ENCODE measurements at regions not wholly inside any gene's neighbourhood (a gene's known extent, or its start where the extent isn't known, plus 50 kb on each side); places are given as distances from the start of the nearest gene placed in this dataset.

DNA sequence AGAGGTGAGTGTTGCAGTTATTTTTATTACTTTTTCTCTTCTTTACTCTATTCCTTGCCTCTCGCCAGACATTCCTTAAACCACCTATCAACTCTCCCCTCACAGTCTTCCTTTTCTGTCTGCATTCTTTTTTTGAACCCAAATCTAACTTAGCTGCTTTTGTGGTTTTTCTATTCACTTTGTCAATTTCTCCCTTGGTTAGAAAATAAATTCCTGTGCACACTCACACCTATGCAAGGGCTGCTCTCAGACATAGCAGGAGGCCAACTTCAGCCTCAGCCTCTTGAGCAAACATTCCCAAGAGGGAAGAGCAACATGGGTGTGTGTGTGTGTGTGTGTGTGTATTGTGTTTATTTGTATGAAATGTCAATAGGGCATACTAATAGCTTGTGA is 808.6 kb downstream of the RNF144A start (continued):
- TF ChIP-seq ZNF629 (tag by site-specific recombination; IDR thresholded peaks at IDR 0.05): no peak
- no peak for TF ChIP-seq SCRT2 (tag by site-specific recombination; IDR thresholded peaks at IDR 0.05)
- no peak for TF ChIP-seq KLF7 (tag by site-specific recombination; IDR thresholded peaks at IDR 0.05; ENCODE audit: borderline replicate concordance)
- no peak for TF ChIP-seq ZNF211 (tag by site-specific recombination; IDR thresholded peaks at IDR 0.05; ENCODE audit: low read depth)

DNA sequence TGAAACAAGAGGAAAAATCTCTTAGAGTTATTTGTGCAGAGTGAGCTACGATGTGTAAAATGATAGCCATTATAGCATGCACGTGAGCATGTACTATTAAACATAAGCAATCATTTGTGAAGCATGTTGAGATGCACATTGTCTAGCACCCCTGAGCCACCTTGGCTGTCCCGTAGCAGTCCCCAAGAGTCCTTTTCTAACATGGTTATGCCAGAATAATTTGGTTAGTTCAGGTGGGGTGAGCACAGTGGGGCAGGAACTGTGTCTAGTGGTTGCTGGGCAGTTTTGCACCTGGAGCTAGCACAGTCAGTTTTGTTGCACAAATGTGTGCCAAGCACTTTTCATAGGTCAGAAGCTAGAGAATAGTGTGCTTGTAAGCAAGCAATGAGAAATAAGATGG is 809.8 kb downstream of the RNF144A start:
- ChIA-PET POLR2A (no interaction called here), CTCF (no interaction called here)
- Histone ChIP-seq H3K9me3 (ENCODE audit: control insufficient read depth, insufficient read depth, low read depth, low read length) (no peaks in the 10 kb centered on the region), H3K36me3 (ENCODE audit: control insufficient read depth in 2 of 2, insufficient read depth in 1 of 2, low read length in 2 of 2) (no peaks in the 10 kb centered on the region), H3K4me1 (ENCODE audit: control insufficient read depth, insufficient read depth, low read length) (no peaks in the 10 kb centered on the region), H3K27ac (ENCODE audit: extremely low read depth, low read depth, low read length) (no peak overlapping the region), H3K4me3 (ENCODE audit: low read depth, low read length) (no peak overlapping the region)
- TF ChIP-seq ZNF140 (tag by site-specific recombination; IDR thresholded peaks at IDR 0.05) (no peak), OVOL3 (tag by site-specific recombination; IDR thresholded peaks at IDR 0.05) (no peak), ZNF324 (tag by site-specific recombination; IDR thresholded peaks at IDR 0.05) (no peak), ZNF280C (tag by site-specific recombination; IDR thresholded peaks at IDR 0.05) (no peak), ZFHX2 (tag by site-specific recombination; conservative IDR thresholded peaks at IDR 0.05) (no peak), ZXDB (tag by site-specific recombination; IDR thresholded peaks at IDR 0.05) (no peak), ZBTB1 (tag by site-specific recombination; IDR thresholded peaks at IDR 0.05) (no peak), FEZF1 (tag by site-specific recombination; IDR thresholded peaks at IDR 0.05) (no peak), HOXC10 (CRISPR knock-in tag; IDR thresholded peaks at IDR 0.05) (no peak), ZNF184 (tag by site-specific recombination; IDR thresholded peaks at IDR 0.05) (no peak), ZBTB49 (tag by site-specific recombination; IDR thresholded peaks at IDR 0.05; ENCODE audit: low read depth) (no peak), GFI1B (tag by site-specific recombination; IDR thresholded peaks at IDR 0.05) (no peak), ZBTB7A (tag by site-specific recombination; IDR thresholded peaks at IDR 0.05; ENCODE audit: low read depth) (no peak), ZNF558 (tag by site-specific recombination; IDR thresholded peaks at IDR 0.05) (no peak), ZNF473 (tag by site-specific recombination; IDR thresholded peaks at IDR 0.05) (no peak)
- TF ChIP-seq, protein P1, sequence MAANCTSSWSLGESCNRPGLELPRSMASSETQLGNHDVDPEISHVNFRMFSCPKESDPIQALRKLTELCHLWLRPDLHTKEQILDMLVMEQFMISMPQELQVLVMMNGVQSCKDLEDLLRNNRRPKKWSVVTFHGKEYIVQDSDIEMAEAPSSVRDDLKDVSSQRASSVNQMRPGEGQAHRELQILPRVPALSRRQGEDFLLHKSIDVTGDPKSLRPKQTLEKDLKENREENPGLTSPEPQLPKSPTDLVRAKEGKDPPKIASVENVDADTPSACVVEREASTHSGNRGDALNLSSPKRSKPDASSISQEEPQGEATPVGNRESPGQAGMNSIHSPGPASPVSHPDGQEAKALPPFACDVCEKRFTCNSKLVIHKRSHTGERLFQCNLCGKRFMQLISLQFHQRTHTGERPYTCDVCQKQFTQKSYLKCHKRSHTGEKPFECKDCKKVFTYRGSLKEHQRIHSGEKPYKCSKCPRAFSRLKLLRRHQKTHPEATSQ (tag by site-specific recombination; IDR thresholded peaks at IDR 0.05): no peak
- TF ChIP-seq, protein P2, sequence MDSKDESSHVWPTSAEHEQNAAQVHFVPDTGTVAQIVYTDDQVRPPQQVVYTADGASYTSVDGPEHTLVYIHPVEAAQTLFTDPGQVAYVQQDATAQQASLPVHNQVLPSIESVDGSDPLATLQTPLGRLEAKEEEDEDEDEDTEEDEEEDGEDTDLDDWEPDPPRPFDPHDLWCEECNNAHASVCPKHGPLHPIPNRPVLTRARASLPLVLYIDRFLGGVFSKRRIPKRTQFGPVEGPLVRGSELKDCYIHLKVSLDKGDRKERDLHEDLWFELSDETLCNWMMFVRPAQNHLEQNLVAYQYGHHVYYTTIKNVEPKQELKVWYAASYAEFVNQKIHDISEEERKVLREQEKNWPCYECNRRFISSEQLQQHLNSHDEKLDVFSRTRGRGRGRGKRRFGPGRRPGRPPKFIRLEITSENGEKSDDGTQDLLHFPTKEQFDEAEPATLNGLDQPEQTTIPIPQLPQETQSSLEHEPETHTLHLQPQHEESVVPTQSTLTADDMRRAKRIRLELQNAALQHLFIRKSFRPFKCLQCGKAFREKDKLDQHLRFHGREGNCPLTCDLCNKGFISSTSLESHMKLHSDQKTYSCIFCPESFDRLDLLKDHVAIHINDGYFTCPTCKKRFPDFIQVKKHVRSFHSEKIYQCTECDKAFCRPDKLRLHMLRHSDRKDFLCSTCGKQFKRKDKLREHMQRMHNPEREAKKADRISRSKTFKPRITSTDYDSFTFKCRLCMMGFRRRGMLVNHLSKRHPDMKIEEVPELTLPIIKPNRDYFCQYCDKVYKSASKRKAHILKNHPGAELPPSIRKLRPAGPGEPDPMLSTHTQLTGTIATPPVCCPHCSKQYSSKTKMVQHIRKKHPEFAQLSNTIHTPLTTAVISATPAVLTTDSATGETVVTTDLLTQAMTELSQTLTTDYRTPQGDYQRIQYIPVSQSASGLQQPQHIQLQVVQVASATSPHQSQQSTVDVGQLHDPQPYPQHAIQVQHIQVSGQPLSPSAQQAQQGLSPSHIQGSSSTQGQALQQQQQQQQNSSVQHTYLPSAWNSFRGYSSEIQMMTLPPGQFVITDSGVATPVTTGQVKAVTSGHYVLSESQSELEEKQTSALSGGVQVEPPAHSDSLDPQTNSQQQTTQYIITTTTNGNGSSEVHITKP (tag by site-specific recombination; IDR thresholded peaks at IDR 0.05): no peak
- TF ChIP-seq, protein P3, sequence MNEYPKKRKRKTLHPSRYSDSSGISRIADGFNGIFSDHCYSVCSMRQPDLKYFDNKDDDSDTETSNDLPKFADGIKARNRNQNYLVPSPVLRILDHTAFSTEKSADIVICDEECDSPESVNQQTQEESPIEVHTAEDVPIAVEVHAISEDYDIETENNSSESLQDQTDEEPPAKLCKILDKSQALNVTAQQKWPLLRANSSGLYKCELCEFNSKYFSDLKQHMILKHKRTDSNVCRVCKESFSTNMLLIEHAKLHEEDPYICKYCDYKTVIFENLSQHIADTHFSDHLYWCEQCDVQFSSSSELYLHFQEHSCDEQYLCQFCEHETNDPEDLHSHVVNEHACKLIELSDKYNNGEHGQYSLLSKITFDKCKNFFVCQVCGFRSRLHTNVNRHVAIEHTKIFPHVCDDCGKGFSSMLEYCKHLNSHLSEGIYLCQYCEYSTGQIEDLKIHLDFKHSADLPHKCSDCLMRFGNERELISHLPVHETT (tag by site-specific recombination; IDR thresholded peaks at IDR 0.05): no peak
